ENCODE measurements at regions not wholly inside any gene's neighbourhood (a gene's known extent, or its start where the extent isn't known, plus 50 kb on each side); places are given as distances from the start of the nearest gene placed in this dataset.
A peak's percentile ranks its signal among the peaks of the same experiment; 100 is the strongest.

DNA sequence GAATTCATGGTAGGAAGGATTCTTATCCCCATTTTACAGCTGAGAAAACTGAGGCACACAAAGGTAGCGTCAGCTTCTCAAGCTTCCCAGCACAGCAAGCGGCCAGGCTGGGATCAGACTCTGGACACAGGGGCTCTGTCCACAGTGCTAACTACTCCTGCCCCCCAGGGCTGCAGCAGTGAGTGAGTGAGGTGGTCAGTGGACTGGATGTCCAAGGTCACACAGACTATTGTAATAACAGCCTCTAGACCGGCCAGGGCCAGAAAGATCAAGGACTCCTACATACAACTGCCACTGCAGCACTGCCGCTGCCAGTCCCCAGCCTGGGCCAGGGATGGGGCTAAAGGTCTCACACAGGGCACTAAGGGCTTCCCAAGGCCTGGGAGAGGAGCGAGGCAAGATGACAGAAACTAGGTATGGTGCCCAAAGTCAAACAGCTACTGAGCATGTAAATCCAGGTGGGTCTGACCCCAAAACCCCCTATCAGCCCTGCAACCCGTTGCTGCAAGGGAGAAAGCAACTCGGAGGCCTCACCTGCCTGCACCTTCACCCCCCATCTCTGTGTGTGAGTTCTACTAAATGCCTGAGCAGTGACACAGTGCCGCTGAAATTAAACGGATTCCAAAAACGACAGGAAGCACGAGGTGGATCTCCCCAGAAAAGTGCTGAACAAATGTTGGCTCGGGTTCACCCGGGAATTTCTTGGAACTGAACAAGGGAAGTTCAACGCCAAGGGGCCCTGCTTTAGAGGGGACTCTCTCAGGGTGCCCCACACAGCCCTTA, 161.8 kb upstream of the GRK3 start:
- 63% methylated on average over 14 of the region's 14 CpGs for WGBS
- H3K27ac ChIP-seq (ENCODE audit: low read length, poor library complexity, severe bottlenecking), result peak overlapping the region; percentile 72
- peak; percentile 36 for DNase-seq

DNA sequence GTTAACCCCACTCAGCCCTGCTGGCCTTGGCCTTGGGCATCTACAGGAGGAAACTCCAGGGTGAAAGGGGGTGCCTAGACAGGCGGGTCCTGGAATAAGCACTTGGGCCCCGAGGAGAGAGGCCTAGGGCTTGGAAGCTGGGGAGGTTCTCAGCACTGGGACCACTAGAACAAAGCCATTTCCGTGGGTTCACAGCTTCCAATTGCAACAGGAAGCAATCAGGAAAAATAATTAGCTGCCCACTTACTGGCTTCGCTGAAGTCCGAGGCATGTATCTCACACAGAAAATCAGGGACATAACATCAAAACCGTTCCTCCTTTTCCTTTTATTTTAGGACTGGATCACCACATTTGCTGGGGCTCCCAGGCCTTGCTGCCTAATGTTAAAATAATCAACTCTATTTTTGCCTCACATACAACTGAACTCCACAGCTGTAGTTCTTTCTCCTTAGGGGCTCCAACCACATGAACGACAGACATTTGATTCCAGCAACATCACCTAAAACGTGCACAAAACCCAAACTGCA, 161.1 kb upstream of the GRK3 start:
- H3K79me1 ChIP-seq (replicated peaks; ENCODE audit: low read length, poor library complexity, severe bottlenecking), result peaks cover 12% of the 10 kb centered on the region
- H4K91ac ChIP-seq (ENCODE audit: low read length), result no peak overlapping the region
- no peak overlapping the region for H4K8ac ChIP-seq (ENCODE audit: low read length)
- peak overlapping the region; percentile 53 for H2BK5ac ChIP-seq (ENCODE audit: low read depth, low read length, poor library complexity, severe bottlenecking)
- no peaks in the 10 kb centered on the region for H3K36me3 ChIP-seq (ENCODE audit: control insufficient read depth in 1 of 2, insufficient read depth in 2 of 2, low read depth in 1 of 2, low read length in 2 of 2)
- peaks cover 43% of the 10 kb centered on the region for H3K4me1 ChIP-seq (ENCODE audit: control insufficient read depth, insufficient read depth, low read depth, low read length)
- H2BK12ac ChIP-seq (ENCODE audit: low read length in 2 of 2), result no peak overlapping the region
- peak overlapping the region; percentile 9 to 60 for H3K18ac ChIP-seq (ENCODE audit: low read depth in 1 of 2, low read length in 2 of 2)
- no peaks in the 10 kb centered on the region for H3K27me3 ChIP-seq (ENCODE audit: control insufficient read depth in 1 of 2, insufficient read depth in 1 of 2, low read length in 2 of 2)
- H2BK15ac ChIP-seq (ENCODE audit: low read depth, poor library complexity, severe bottlenecking), result no peak overlapping the region
- peak; percentile 22 for DNase-seq
- WGBS, result 19% methylated on average over 8 of the region's 8 CpGs
- no peak overlapping the region for H3K23ac ChIP-seq (ENCODE audit: low read length in 2 of 2)
- peak overlapping the region in 1 of 2 experiments; percentile 17 for H3K4ac ChIP-seq (ENCODE audit: low read depth in 1 of 2, low read length in 2 of 2)
- H2BK120ac ChIP-seq (ENCODE audit: low read depth, low read length), result no peak overlapping the region
- H2AFZ ChIP-seq (ENCODE audit: low read depth, low read length), result no peak overlapping the region
- no peaks in the 10 kb centered on the region for H3K9me3 ChIP-seq (ENCODE audit: control insufficient read depth, low read length)
- H3K9ac ChIP-seq (ENCODE audit: low read length), result peak overlapping the region; percentile 78
- peak overlapping the region in 1 of 2 experiments; percentile 82 for H3K4me3 ChIP-seq (ENCODE audit: insufficient read depth in 1 of 2, low read depth in 1 of 2, low read length in 2 of 2)
- H3K4me2 ChIP-seq (ENCODE audit: low read length, poor library complexity, severe bottlenecking), result peak overlapping the region; percentile 86
- H3K27ac ChIP-seq (ENCODE audit: low read length, poor library complexity, severe bottlenecking), result peak overlapping the region; percentile 72
- no peak overlapping the region for H3K14ac ChIP-seq (ENCODE audit: low read length in 2 of 2)
- peak overlapping the region; percentile 13 for H2AK5ac ChIP-seq (ENCODE audit: low read length, severe bottlenecking)

More for the DNA sequence above, 161.8 kb upstream of the GRK3 start:
- Histone ChIP-seq H3K27me3 (ENCODE audit: control insufficient read depth in 1 of 2, insufficient read depth in 1 of 2, low read length in 2 of 2) (no peaks in the 10 kb centered on the region), H3K23ac (ENCODE audit: low read length in 2 of 2) (no peak overlapping the region), H2BK120ac (ENCODE audit: low read depth, low read length) (no peak overlapping the region), H4K91ac (ENCODE audit: low read length) (no peak overlapping the region), H2BK12ac (ENCODE audit: low read length in 2 of 2) (no peak overlapping the region), H4K8ac (ENCODE audit: low read length) (peak overlapping the region; percentile 10), H2BK15ac (ENCODE audit: low read depth, poor library complexity, severe bottlenecking) (no peak overlapping the region), H3K9me3 (ENCODE audit: control insufficient read depth, low read length) (no peaks in the 10 kb centered on the region), H3K36me3 (ENCODE audit: control insufficient read depth in 1 of 2, insufficient read depth in 2 of 2, low read depth in 1 of 2, low read length in 2 of 2) (no peaks in the 10 kb centered on the region), H3K14ac (ENCODE audit: low read length in 2 of 2) (no peak overlapping the region), H3K18ac (ENCODE audit: low read depth in 1 of 2, low read length in 2 of 2) (peak overlapping the region; percentile 9 to 54), H3K79me1 (replicated peaks; ENCODE audit: low read length, poor library complexity, severe bottlenecking) (peaks cover 15% of the 10 kb centered on the region), H2BK5ac (ENCODE audit: low read depth, low read length, poor library complexity, severe bottlenecking) (no peak overlapping the region), H3K9ac (ENCODE audit: low read length) (peak overlapping the region; percentile 78), H2AK5ac (ENCODE audit: low read length, severe bottlenecking) (peak overlapping the region; percentile 40), H3K4ac (ENCODE audit: low read depth in 1 of 2, low read length in 2 of 2) (peak overlapping the region in 1 of 2 experiments; percentile 17), H3K4me3 (ENCODE audit: insufficient read depth in 1 of 2, low read depth in 1 of 2, low read length in 2 of 2) (peak overlapping the region in 1 of 2 experiments; percentile 82), H2AFZ (ENCODE audit: low read depth, low read length) (no peak overlapping the region), H3K4me1 (ENCODE audit: control insufficient read depth, insufficient read depth, low read depth, low read length) (peaks cover 49% of the 10 kb centered on the region), H3K4me2 (ENCODE audit: low read length, poor library complexity, severe bottlenecking) (peak overlapping the region; percentile 54)

DNA sequence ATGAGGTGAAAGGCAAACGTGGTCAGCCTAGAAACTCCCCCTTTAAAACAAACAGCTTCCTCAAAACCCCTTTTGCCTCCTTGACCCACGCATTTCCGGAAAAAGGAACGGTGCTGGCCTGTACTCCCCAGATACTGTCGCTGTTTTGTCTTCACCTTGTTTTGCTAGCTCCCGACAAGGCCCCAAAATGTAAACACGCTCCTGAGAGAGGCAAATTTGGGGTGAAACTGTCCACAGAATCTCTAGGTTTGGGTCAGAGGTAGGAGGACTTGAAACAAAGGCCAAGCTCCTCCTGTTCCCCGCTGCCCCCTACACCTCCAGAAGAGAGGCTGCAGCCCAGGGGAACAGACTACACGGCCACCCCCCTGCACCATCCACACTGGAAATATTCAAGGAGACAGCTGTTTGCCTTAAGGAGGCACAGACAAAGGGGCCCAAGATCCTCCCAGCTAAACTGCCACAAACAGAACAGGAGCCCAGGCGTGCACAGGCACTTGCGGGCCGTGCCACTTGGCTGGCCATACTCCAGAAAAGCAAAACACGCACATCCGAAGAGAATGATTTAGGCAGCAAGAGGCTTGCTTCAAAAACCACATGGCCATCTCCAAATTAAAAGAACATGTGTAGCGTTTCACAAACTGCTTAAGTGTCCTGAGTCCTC, 160.5 kb upstream of the GRK3 start:
- H3K36me3 ChIP-seq (ENCODE audit: control insufficient read depth in 1 of 2, insufficient read depth in 2 of 2, low read depth in 1 of 2, low read length in 2 of 2), result no peaks in the 10 kb centered on the region

DNA sequence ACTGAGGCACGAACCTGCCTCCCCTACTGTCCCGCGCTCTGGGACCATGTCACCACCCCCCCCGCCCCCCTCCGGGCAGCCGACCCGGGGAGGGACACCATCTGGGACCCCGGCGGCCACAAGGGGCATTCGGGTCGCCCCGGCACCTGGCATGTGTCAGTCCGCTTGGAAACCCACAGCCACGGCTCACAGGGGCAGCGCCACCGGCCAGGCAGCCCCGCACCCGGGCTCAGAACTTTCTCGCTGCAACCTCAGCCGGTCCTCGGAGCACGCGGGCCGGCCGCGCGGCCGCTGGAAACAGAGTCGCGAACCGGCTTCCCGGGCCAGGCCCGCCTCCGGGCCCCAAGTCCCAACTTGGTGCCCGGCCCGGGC, 159.9 kb upstream of the GRK3 start:
- no peak overlapping the region for H3K14ac ChIP-seq (ENCODE audit: low read length in 2 of 2)
- H4K91ac ChIP-seq (ENCODE audit: low read length), result no peak overlapping the region
- H4K8ac ChIP-seq (ENCODE audit: low read length), result no peak overlapping the region
- WGBS, result 0% methylated on average over 29 of the region's 36 CpGs
- no peak overlapping the region for H3K27ac ChIP-seq (ENCODE audit: low read length, poor library complexity, severe bottlenecking)
- H3K4me1 ChIP-seq (ENCODE audit: control insufficient read depth, insufficient read depth, low read depth, low read length), result peaks cover 41% of the 10 kb centered on the region
- H2BK12ac ChIP-seq (ENCODE audit: low read length in 2 of 2), result no peak overlapping the region
- H3K4me2 ChIP-seq (ENCODE audit: low read length, poor library complexity, severe bottlenecking), result peak overlapping the region; percentile 86
- H3K18ac ChIP-seq (ENCODE audit: low read depth in 1 of 2, low read length in 2 of 2), result peak overlapping the region in 1 of 2 experiments; percentile 61
- H3K27me3 ChIP-seq (ENCODE audit: control insufficient read depth in 1 of 2, insufficient read depth in 1 of 2, low read length in 2 of 2), result no peaks in the 10 kb centered on the region
- DNase-seq, result peak; percentile 35
- no peaks in the 10 kb centered on the region for H3K36me3 ChIP-seq (ENCODE audit: control insufficient read depth in 1 of 2, insufficient read depth in 2 of 2, low read depth in 1 of 2, low read length in 2 of 2)
- no peak overlapping the region for H3K4ac ChIP-seq (ENCODE audit: low read depth in 1 of 2, low read length in 2 of 2)
- no peak overlapping the region for H2BK15ac ChIP-seq (ENCODE audit: low read depth, poor library complexity, severe bottlenecking)
- peaks cover 12% of the 10 kb centered on the region for H3K79me1 ChIP-seq (replicated peaks; ENCODE audit: low read length, poor library complexity, severe bottlenecking)
- H3K9ac ChIP-seq (ENCODE audit: low read length), result peak overlapping the region; percentile 78
- peak overlapping the region; percentile 79 to 82 for H3K4me3 ChIP-seq (ENCODE audit: insufficient read depth in 1 of 2, low read depth in 1 of 2, low read length in 2 of 2)
- H2BK5ac ChIP-seq (ENCODE audit: low read depth, low read length, poor library complexity, severe bottlenecking), result no peak overlapping the region
- H3K9me3 ChIP-seq (ENCODE audit: control insufficient read depth, low read length), result no peaks in the 10 kb centered on the region
- H3K23ac ChIP-seq (ENCODE audit: low read length in 2 of 2), result peak overlapping the region in 1 of 2 experiments; percentile 77
- no peak overlapping the region for H2AK5ac ChIP-seq (ENCODE audit: low read length, severe bottlenecking)
- no peak overlapping the region for H2AFZ ChIP-seq (ENCODE audit: low read depth, low read length)
- H2BK120ac ChIP-seq (ENCODE audit: low read depth, low read length), result no peak overlapping the region

More for the DNA sequence above, 160.5 kb upstream of the GRK3 start:
- Histone ChIP-seq H3K4me2 (ENCODE audit: low read length, poor library complexity, severe bottlenecking) (peak overlapping the region; percentile 86), H3K27ac (ENCODE audit: low read length, poor library complexity, severe bottlenecking) (peak overlapping the region; percentile 72), H3K9me3 (ENCODE audit: control insufficient read depth, low read length) (no peaks in the 10 kb centered on the region), H3K4me3 (ENCODE audit: insufficient read depth in 1 of 2, low read depth in 1 of 2, low read length in 2 of 2) (peak overlapping the region; percentile 79 to 82), H3K18ac (ENCODE audit: low read depth in 1 of 2, low read length in 2 of 2) (peak overlapping the region; percentile 12 to 60), H4K91ac (ENCODE audit: low read length) (no peak overlapping the region), H3K14ac (ENCODE audit: low read length in 2 of 2) (no peak overlapping the region), H2BK15ac (ENCODE audit: low read depth, poor library complexity, severe bottlenecking) (no peak overlapping the region), H4K8ac (ENCODE audit: low read length) (no peak overlapping the region), H3K27me3 (ENCODE audit: control insufficient read depth in 1 of 2, insufficient read depth in 1 of 2, low read length in 2 of 2) (no peaks in the 10 kb centered on the region), H2AK5ac (ENCODE audit: low read length, severe bottlenecking) (no peak overlapping the region), H2BK12ac (ENCODE audit: low read length in 2 of 2) (no peak overlapping the region), H2BK5ac (ENCODE audit: low read depth, low read length, poor library complexity, severe bottlenecking) (no peak overlapping the region), H3K79me1 (replicated peaks; ENCODE audit: low read length, poor library complexity, severe bottlenecking) (peaks cover 12% of the 10 kb centered on the region), H3K9ac (ENCODE audit: low read length) (peak overlapping the region; percentile 78), H3K23ac (ENCODE audit: low read length in 2 of 2) (no peak overlapping the region), H3K4ac (ENCODE audit: low read depth in 1 of 2, low read length in 2 of 2) (peak overlapping the region in 1 of 2 experiments; percentile 1), H3K4me1 (ENCODE audit: control insufficient read depth, insufficient read depth, low read depth, low read length) (peaks cover 41% of the 10 kb centered on the region), H2AFZ (ENCODE audit: low read depth, low read length) (no peak overlapping the region), H2BK120ac (ENCODE audit: low read depth, low read length) (no peak overlapping the region)
- WGBS, result 9% methylated on average over 15 of the region's 15 CpGs
- DNase-seq, result peak; percentile 57
